Smooth muscle cell (in vitro differentiated cells): ENCODE measurements at regions not wholly inside any gene's neighbourhood (a gene's known extent, or its start where the extent isn't known, plus 50 kb on each side); places are given as distances from the start of the nearest gene placed in this dataset.
"Not testable (repeated sequence)": the region's sequence is repeated elsewhere in the genome, so short reads cannot be mapped to it uniquely, and the experiment has no call there.

Source experiments
- DNase-seq: peaks from one replicate; lab custom pipeline; 2025; ENCODE audit not compliant: unreplicated experiment; lab: John Stamatoyannopoulos, UW
- H2AFZ ChIP-seq: fragments of 200-600 bp; sonication (generic); 2 replicates; pipeline ENCODE4 v1.6.0; 2016; ENCODE audit warnings: antibody characterized with exemption, low read depth, mild to moderate bottlenecking
- H3F3A ChIP-seq: fragments of 200-600 bp; sonication (generic); 2 replicates; pipeline ENCODE4 v1.6.0; 2017; ENCODE audit warnings: antibody characterized with exemption, low read depth
- H3K27ac ChIP-seq: fragments of 200-600 bp; sonication (generic); 2 replicates; pipeline ENCODE4 v1.5.1; 2016; ENCODE audit warnings: low read depth, mild to moderate bottlenecking
- H3K27me3 ChIP-seq: fragments of 200-600 bp; sonication (generic); 2 replicates; pipeline ENCODE4 v1.6.1; 2016; ENCODE audit warnings: low read depth, mild to moderate bottlenecking
- H3K36me3 ChIP-seq: fragments of 200-600 bp; sonication (generic); 2 replicates; pipeline ENCODE4 v1.5.1; 2016; ENCODE audit warnings: low read depth
- H3K4me1 ChIP-seq: fragments of 200-600 bp; sonication (generic); 2 replicates; pipeline ENCODE4 v1.5.1; 2016; ENCODE audit warnings: low read depth
- H3K4me2 ChIP-seq: fragments of 200-600 bp; sonication (generic); 2 replicates; pipeline ENCODE4 v1.6.0; 2016; ENCODE audit warnings: mild to moderate bottlenecking
- H3K4me3 ChIP-seq: fragments of 200-600 bp; sonication (generic); 2 replicates; pipeline ENCODE4 v1.5.1; 2016; ENCODE audit warnings: mild to moderate bottlenecking
- H3K79me2 ChIP-seq: fragments of 200-600 bp; sonication (generic); 2 replicates; pipeline ENCODE4 v1.6.0; 2016; ENCODE audit warnings: low read depth, mild to moderate bottlenecking
- H3K9ac ChIP-seq: fragments of 200-600 bp; sonication (generic); 2 replicates; pipeline ENCODE4 v1.6.0; 2016; ENCODE audit warnings: low read depth
- H3K9me3 ChIP-seq: fragments of 200-600 bp; sonication (generic); replicated peaks from 2 replicates; pipeline ENCODE4 v1.5.1; 2016; ENCODE audit warnings: low read depth
- H4K20me1 ChIP-seq: fragments of 200-600 bp; sonication (generic); 2 replicates; pipeline ENCODE4 v1.6.0; 2016; ENCODE audit warnings: low read depth
- CTCF ChIP-seq: fragments of 200-600 bp; sonication (generic); IDR thresholded peaks from 2 replicates; pipeline ENCODE4 v1.5.1; 2017; ENCODE audit warnings: borderline replicate concordance, mild to moderate bottlenecking, antibody characterized with exemption; ENCODE audit not compliant: insufficient read depth, poor library complexity, severe bottlenecking
- WGBS: methylation state at CpG from one replicate; pipeline ENCODE4 v1.1.7; 2016; ENCODE audit warnings: low lambda C conversion rate; 5-methylcytosine and 5-hydroxymethylcytosine counted together

- no peaks in the 10 kb centered on the region for H4K20me1 ChIP-seq
- no peak overlapping the region for H3K4me2 ChIP-seq
- no peak overlapping the region for H3K4me3 ChIP-seq
- H3F3A ChIP-seq, result no peaks in the 10 kb centered on the region
- DNase-seq, result no peak
- no peak for TF ChIP-seq CTCF
- H3K9ac ChIP-seq, result no peak overlapping the region
- no peaks in the 10 kb centered on the region for H3K36me3 ChIP-seq
- no peaks in the 10 kb centered on the region for H3K79me2 ChIP-seq
- no peaks in the 10 kb centered on the region for H3K4me1 ChIP-seq
- H3K9me3 ChIP-seq, result no peaks in the 10 kb centered on the region
- no peak overlapping the region for H2AFZ ChIP-seq
- H3K27me3 ChIP-seq, result no peaks in the 10 kb centered on the region
- no peak overlapping the region for H3K27ac ChIP-seq
These were observed 116.2 kb downstream of the DIRAS2 start for GRCh38 chr9:90526386-90526785.

- not testable (repeated sequence) for H4K20me1 ChIP-seq, H2AFZ ChIP-seq, H3K4me1 ChIP-seq, H3K27ac ChIP-seq, H3K79me2 ChIP-seq, H3K9me3 ChIP-seq, H3K36me3 ChIP-seq, H3F3A ChIP-seq, H3K4me2 ChIP-seq, DNase-seq, H3K4me3 ChIP-seq, H3K27me3 ChIP-seq, H3K9ac ChIP-seq
- WGBS, result 68% methylated on average over 4 of the region's 4 CpGs
These were observed 106.5 kb downstream of the DIRAS2 start for GRCh38 chr9:90536094-90536493.

- H4K20me1 ChIP-seq, result no peaks in the 10 kb centered on the region
- no peaks in the 10 kb centered on the region for H3K27me3 ChIP-seq
- no peak overlapping the region for H3K27ac ChIP-seq
- no peak overlapping the region for H3K9ac ChIP-seq
- WGBS, result 93% methylated on average over 4 of the region's 4 CpGs
- H3K4me1 ChIP-seq, result no peaks in the 10 kb centered on the region
- no peak for DNase-seq
- no peaks in the 10 kb centered on the region for H3F3A ChIP-seq
- TF ChIP-seq CTCF, result no peak
- no peak overlapping the region for H3K4me3 ChIP-seq
- no peak overlapping the region for H2AFZ ChIP-seq
- no peaks in the 10 kb centered on the region for H3K36me3 ChIP-seq
- H3K9me3 ChIP-seq, result no peaks in the 10 kb centered on the region
- no peaks in the 10 kb centered on the region for H3K79me2 ChIP-seq
- H3K4me2 ChIP-seq, result no peak overlapping the region
These were observed 104.1 kb downstream of the DIRAS2 start for GRCh38 chr9:90538566-90538965.

GRCh38 chr9:90539286-90539685 lies 103.3 kb downstream of the DIRAS2 start:
- Histone ChIP-seq H3K27me3 (no peaks in the 10 kb centered on the region), H3K9me3 (no peaks in the 10 kb centered on the region), H3K27ac (no peak overlapping the region), H3K9ac (no peak overlapping the region), H2AFZ (no peak overlapping the region), H3K4me2 (no peak overlapping the region), H3K79me2 (no peaks in the 10 kb centered on the region), H3K4me1 (no peaks in the 10 kb centered on the region), H3K36me3 (no peaks in the 10 kb centered on the region), H3F3A (no peaks in the 10 kb centered on the region), H3K4me3 (no peak overlapping the region), H4K20me1 (no peaks in the 10 kb centered on the region)
- no peak for TF ChIP-seq CTCF
- DNase-seq, result no peak
